Endodermal cell (in vitro differentiated cells): ENCODE measurements at regions not wholly inside any gene's neighbourhood (a gene's known extent, or its start where the extent isn't known, plus 50 kb on each side); places are given as distances from the start of the nearest gene placed in this dataset.

Experiments used
- DNase-seq: peaks from one replicate; pipeline ENCODE4 v3.0.0-alpha.2; 2017
- H3K27ac ChIP-seq: 2 replicates; pipeline ENCODE4 v1.5.1; 2013; ENCODE audit warnings: mild to moderate bottlenecking, low read depth, low read length, moderate library complexity
- H3K27me3 ChIP-seq: 2 replicates; pipeline ENCODE4 v1.6.1; 2013; ENCODE audit warnings: mild to moderate bottlenecking, low read length, moderate library complexity; ENCODE audit not compliant: insufficient read depth, control insufficient read depth, poor library complexity, severe bottlenecking
- H3K36me3 ChIP-seq: 2 replicates; pipeline ENCODE4 v1.7.0; 2013; ENCODE audit warnings: mild to moderate bottlenecking, low read length, moderate library complexity; ENCODE audit not compliant: control insufficient read depth, insufficient read depth
- H3K4me1 ChIP-seq: one replicate; pipeline ENCODE4 v1.7.0; 2013; ENCODE audit warnings: low read length; ENCODE audit not compliant: control insufficient read depth, insufficient read depth
- H3K4me3 ChIP-seq: 2 replicates; pipeline ENCODE4 v1.5.1; 2013; ENCODE audit warnings: mild to moderate bottlenecking, low read length, moderate library complexity
- H3K9ac ChIP-seq: 2 replicates; pipeline ENCODE4 v1.6.1; 2013; ENCODE audit warnings: mild to moderate bottlenecking, low read length, moderate library complexity; ENCODE audit not compliant: poor library complexity, severe bottlenecking; ENCODE audit errors: extremely low read depth
- H3K9me3 ChIP-seq: 2 replicates; pipeline ENCODE4 v1.6.1; 2013; ENCODE audit warnings: mild to moderate bottlenecking, low read length, moderate library complexity; ENCODE audit not compliant: control insufficient read depth
- H3K27ac Mint-ChIP-seq: 2 replicates; pipeline ENCODE4 v1.8.0; 2020; ENCODE audit warnings: mixed read lengths
- H3K27me3 Mint-ChIP-seq: 2 replicates; pipeline ENCODE4 v1.8.0; 2021; ENCODE audit warnings: mild to moderate bottlenecking, mixed read lengths; ENCODE audit not compliant: insufficient read depth
- H3K36me3 Mint-ChIP-seq: 2 replicates; pipeline ENCODE4 v1.8.0; 2020; ENCODE audit warnings: low read depth, mixed read lengths
- H3K4me1 Mint-ChIP-seq: 2 replicates; pipeline ENCODE4 v1.8.0; 2020; ENCODE audit warnings: mixed read lengths
- H3K4me3 Mint-ChIP-seq: 2 replicates; pipeline ENCODE4 v1.8.0; 2020; ENCODE audit warnings: mild to moderate bottlenecking, moderate library complexity, mixed read lengths
- H3K9me3 Mint-ChIP-seq: 2 replicates; pipeline ENCODE4 v1.8.0; 2020; ENCODE audit warnings: mild to moderate bottlenecking, mixed read lengths
- WGBS, 2 experiments: methylation state at CpG; one replicate each; pipeline versions ENCODE4 v1.1.5 to v1.1.7; 2013; ENCODE audit warnings: missing lambda C conversion rate in 2 of 2, mixed read lengths in 1 of 2; ENCODE audit not compliant: insufficient coverage in 1 of 2, insufficient read length in 1 of 2; 5-methylcytosine and 5-hydroxymethylcytosine counted together
- TF ChIP-seq, protein P1 (sequence below): fragments of 200-600 bp; sonication (generic); conservative IDR thresholded peaks from 2 replicates; pipeline ENCODE4 v1.5.0; 2021; ENCODE audit warnings: antibody characterized with exemption, mild to moderate bottlenecking

DNA sequence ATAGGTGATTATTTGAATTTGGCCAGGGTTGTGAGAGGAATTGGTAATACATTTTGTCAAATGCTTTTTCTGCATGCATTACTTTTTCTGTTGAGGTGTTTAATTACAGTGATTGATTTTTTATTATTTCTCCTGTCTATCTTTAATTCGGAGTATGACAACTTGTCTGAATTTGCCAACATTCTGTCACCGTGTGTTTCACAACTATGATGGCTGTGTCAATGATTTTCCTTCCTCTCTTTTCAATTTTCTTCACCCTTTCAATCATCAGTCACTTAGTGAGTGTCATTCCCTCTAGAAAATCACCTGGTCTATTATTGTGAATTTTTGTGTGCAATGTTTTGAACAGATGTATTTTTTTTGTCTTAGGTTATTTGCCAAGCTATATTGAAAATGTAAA, 1221.4 kb upstream of the CDH18 start:
- Histone ChIP-seq H3K4me3 (no peak overlapping the region), H3K27me3 (no peaks in the 10 kb centered on the region), H3K4me1 (no peaks in the 10 kb centered on the region), H3K27ac (no peak overlapping the region), H3K36me3 (no peaks in the 10 kb centered on the region), H3K9me3 (no peaks in the 10 kb centered on the region), H3K9ac (no peak overlapping the region)
- no peaks in the 10 kb centered on the region for H3K27me3 Mint-ChIP-seq
- H3K27ac Mint-ChIP-seq: no peak overlapping the region
- H3K9me3 Mint-ChIP-seq: no peaks in the 10 kb centered on the region
- TF ChIP-seq, protein P1, sequence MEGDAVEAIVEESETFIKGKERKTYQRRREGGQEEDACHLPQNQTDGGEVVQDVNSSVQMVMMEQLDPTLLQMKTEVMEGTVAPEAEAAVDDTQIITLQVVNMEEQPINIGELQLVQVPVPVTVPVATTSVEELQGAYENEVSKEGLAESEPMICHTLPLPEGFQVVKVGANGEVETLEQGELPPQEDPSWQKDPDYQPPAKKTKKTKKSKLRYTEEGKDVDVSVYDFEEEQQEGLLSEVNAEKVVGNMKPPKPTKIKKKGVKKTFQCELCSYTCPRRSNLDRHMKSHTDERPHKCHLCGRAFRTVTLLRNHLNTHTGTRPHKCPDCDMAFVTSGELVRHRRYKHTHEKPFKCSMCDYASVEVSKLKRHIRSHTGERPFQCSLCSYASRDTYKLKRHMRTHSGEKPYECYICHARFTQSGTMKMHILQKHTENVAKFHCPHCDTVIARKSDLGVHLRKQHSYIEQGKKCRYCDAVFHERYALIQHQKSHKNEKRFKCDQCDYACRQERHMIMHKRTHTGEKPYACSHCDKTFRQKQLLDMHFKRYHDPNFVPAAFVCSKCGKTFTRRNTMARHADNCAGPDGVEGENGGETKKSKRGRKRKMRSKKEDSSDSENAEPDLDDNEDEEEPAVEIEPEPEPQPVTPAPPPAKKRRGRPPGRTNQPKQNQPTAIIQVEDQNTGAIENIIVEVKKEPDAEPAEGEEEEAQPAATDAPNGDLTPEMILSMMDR: no peak
- H3K4me3 Mint-ChIP-seq: no peak overlapping the region
- no peaks in the 10 kb centered on the region for H3K36me3 Mint-ChIP-seq
- peaks cover 1% of the 10 kb centered on the region for H3K4me1 Mint-ChIP-seq
- no peak for DNase-seq
- WGBS, 2 experiments: 96 to 100% methylated on average over 2 of the region's 2 CpGs

DNA sequence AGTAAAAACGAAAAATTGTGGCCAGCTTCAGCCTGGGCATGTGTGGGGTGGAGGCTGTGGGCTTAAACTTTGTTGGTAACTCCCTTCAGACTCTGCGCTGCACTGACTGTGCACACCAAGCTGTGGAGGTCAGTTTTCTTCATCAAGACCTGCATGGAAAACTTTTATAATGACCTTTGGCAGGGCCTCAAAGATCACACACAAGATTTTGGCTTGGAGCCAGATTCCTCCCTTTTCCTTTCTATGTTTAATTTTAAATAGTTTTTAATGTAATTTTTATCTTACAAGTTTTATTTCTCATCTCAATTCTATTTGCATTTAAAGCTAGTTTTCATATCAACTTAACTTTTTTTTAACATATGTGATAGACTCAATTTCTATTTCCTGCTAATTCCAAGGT, 1211.1 kb upstream of the CDH18 start:
- WGBS, 2 experiments: 89 to 100% methylated on average over 1 to 2 of the region's 2 CpGs
- Mint-ChIP-seq H3K27me3 (no peaks in the 10 kb centered on the region), H3K4me1 (no peaks in the 10 kb centered on the region), H3K27ac (no peak overlapping the region), H3K4me3 (no peak overlapping the region), H3K9me3 (no peaks in the 10 kb centered on the region), H3K36me3 (no peaks in the 10 kb centered on the region)
- H3K27ac ChIP-seq: no peak overlapping the region
- no peaks in the 10 kb centered on the region for H3K9me3 ChIP-seq
- no peak overlapping the region for H3K4me3 ChIP-seq
- no peaks in the 10 kb centered on the region for H3K4me1 ChIP-seq
- no peak for DNase-seq
- TF ChIP-seq, protein P1: no peak
- H3K27me3 ChIP-seq: no peaks in the 10 kb centered on the region
- H3K36me3 ChIP-seq: no peaks in the 10 kb centered on the region
- H3K9ac ChIP-seq: no peak overlapping the region

DNA sequence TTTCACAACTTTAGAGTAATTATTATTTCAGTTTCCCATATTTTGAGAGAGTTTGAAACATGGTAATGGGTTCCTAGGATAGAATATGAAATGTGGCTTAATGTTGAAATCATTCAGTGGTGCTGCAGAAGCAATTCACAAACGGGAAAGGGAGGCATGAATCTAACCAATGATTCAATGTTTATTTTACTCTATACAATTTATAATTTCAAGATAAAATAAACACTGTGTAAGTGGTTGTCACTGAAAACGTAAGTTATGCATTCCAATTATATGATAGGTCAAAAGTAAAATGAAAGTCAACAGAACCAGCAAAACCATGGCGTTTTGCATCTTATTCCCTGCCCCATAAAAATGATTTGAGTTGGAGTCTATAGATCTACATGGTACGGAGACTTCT, 1207.1 kb upstream of the CDH18 start:
- Histone ChIP-seq H3K9me3 (no peaks in the 10 kb centered on the region), H3K36me3 (no peaks in the 10 kb centered on the region), H3K27ac (no peak overlapping the region), H3K4me3 (no peak overlapping the region), H3K27me3 (no peaks in the 10 kb centered on the region), H3K4me1 (no peaks in the 10 kb centered on the region), H3K9ac (no peak overlapping the region)
- TF ChIP-seq, protein P1: no peak
- no peak for DNase-seq
- no peaks in the 10 kb centered on the region for H3K36me3 Mint-ChIP-seq
- H3K4me1 Mint-ChIP-seq: no peaks in the 10 kb centered on the region
- no peaks in the 10 kb centered on the region for H3K9me3 Mint-ChIP-seq
- no peaks in the 10 kb centered on the region for H3K27me3 Mint-ChIP-seq
- H3K27ac Mint-ChIP-seq: no peak overlapping the region
- no peak overlapping the region for H3K4me3 Mint-ChIP-seq
- WGBS, 2 experiments: 89 to 93% methylated on average over 2 to 3 of the region's 4 CpGs
